ENCODE measurements at regions not wholly inside any gene's neighbourhood (a gene's known extent, or its start where the extent isn't known, plus 50 kb on each side); places are given as distances from the start of the nearest gene placed in this dataset.

- no peak for DNase-seq
These were observed 153.4 kb downstream of the CHRM3 start for GRCh38 chr1:239539812-239540211.

GRCh38 chr1:239543873-239544272 is 157.5 kb downstream of the CHRM3 start:
- no peak for DNase-seq

DNA sequence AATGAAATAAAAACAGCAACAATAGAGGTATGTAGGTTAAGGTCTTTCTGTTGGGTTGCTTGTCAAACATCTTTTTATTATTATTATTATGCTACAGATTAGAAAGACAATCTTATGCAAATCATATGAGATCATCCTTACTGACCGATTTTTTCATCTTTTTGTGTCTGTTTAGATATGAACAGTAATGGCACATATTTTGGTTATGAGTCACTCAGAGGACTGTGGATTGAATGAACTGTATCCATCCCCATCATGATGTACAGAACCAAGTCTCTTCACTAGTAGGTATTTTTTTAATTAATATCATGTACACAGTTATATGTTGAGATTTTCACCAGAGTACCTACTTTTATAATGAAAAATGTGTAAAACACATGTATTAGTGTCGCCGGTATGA is 159.1 kb downstream of the CHRM3 start:
- DNase-seq, result no peak

DNA sequence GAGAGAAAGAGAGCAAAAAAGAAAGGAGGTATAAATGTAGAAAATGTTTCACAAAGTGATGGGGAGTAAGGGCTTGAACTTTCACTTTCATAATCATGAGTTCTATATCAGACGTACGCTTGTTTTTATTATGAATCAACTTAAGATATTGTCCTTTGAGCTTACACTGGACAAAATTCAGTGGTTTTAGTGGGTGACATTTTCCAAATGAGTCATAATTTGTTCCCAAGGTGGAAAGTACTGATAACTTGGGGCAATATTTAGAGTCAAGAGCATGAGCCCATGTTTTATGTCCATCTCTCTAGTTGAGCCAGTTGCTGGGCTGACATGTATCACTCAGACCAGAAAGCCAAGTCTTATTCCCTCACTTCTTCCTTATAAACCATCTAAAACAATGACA is 161.6 kb downstream of the CHRM3 start:
- no peak for DNase-seq

- no peak for DNase-seq
These were observed 163.8 kb downstream of the CHRM3 start for GRCh38 chr1:239550178-239550577.

- DNase-seq, result no peak
These were observed 169.0 kb downstream of the CHRM3 start for GRCh38 chr1:239555350-239555749.

GRCh38 chr1:239558559-239558958 is 172.2 kb downstream of the CHRM3 start:
- no peak for DNase-seq

- DNase-seq, result no peak
These were observed 172.6 kb downstream of the CHRM3 start for GRCh38 chr1:239558991-239559390.

DNA sequence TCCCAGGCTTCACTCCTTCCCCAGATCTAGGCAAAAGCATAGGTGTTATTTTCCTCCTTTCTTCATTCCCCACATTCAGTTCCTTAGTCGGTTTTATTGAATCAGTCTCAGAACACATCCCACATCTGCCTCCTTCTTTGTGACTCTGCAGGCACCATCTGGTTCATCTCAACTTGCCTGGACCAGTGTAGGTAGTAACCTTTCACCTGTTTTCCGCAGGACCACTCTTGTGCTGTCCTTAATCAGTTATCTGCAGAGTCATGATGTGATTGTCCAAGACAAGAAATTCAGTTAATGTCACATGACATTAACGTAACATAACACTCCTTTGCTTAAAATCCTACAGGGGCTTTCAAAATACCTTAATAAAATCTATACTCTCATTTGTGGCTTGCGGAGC is 174.6 kb downstream of the CHRM3 start:
- DNase-seq, result no peak

DNA sequence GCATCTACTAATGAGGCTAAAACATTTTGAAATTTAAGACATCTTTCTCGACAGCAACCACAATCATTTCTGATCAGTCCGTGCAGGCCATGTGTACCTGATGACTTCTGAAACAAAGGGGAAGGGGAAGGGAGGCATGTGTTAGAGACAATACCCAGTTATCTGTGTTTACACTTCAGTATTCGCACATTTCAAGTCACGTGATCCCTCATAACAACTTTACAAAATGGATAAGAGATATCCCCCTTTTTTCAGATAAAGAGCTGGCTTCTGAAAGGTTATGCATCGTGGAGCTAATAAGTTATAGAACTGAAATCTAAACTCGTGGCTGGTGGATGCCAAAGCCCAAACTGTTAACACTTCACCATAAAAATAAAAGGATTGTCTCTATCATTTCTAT is 175.7 kb downstream of the CHRM3 start:
- no peak for DNase-seq

DNA sequence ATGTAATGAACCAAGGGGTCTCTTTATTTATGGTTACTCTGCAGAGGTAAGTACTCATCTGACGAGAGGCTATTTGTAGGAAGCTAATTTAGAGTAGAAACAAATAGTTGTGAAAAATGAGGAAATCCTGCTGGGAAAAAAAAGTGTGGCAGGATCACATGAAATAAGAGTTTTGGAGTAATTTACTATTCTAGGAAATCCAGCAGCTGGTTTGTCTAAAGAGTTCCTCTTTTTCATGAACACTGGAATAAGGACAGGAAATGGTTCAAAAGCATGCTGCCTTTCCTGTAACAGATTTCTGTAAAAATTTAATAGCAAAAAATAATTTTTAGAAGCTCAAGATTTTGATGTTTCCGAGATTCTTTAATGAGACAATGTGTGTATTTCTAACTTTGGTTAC is 177.3 kb downstream of the CHRM3 start:
- DNase-seq, result no peak

GRCh38 chr1:239566074-239566473 is 179.7 kb downstream of the CHRM3 start:
- no peak for DNase-seq

- DNase-seq, result no peak
These were observed 184.5 kb downstream of the CHRM3 start for GRCh38 chr1:239570878-239571277.

DNA sequence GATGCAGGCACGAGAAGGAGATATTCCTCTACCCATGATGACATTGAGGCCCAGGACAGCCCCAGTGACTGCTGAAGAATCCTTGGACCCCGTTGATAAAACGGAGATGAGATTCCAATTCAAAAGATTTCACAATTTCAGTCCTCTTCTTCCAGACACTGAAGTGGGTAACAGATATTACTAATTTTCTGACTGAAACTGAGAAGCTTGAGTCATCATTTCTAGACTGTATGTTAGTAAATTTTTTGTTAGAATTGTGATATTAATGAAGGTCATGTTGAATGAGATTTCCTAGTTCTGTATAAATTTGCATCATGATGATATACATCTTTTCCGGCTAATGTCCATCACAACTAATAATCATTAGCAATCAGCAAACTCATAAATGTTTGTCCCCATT is 185.8 kb downstream of the CHRM3 start:
- no peak for DNase-seq

- DNase-seq, result no peak
These were observed 187.7 kb downstream of the CHRM3 start for GRCh38 chr1:239574112-239574511.

- no peak for DNase-seq
These were observed 188.7 kb downstream of the CHRM3 start for GRCh38 chr1:239575113-239575512.

GRCh38 chr1:239583536-239583935 is 197.2 kb downstream of the CHRM3 start:
- no peak for DNase-seq

GRCh38 chr1:239586128-239586527 is 199.8 kb downstream of the CHRM3 start:
- no peak for DNase-seq

DNA sequence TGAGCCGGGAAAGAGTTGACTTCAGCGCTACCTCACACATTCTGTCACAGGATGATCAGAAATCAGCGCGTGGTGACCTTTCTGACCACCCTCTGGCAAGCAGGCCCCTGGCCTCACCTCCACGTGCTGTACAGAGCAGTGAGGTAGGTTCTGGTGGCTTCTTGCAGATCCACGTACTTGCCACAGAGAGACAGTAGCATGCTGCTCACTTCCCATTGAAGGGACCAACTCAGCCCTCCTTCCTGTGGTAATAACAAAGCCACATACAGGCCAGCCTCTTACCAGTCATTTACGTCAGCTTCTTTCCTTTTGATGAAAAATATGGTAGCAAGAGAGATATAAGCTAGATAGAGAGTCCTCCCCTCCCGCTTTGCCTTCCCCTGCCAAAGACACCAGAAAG is 200.7 kb downstream of the CHRM3 start:
- no peak for DNase-seq

DNA sequence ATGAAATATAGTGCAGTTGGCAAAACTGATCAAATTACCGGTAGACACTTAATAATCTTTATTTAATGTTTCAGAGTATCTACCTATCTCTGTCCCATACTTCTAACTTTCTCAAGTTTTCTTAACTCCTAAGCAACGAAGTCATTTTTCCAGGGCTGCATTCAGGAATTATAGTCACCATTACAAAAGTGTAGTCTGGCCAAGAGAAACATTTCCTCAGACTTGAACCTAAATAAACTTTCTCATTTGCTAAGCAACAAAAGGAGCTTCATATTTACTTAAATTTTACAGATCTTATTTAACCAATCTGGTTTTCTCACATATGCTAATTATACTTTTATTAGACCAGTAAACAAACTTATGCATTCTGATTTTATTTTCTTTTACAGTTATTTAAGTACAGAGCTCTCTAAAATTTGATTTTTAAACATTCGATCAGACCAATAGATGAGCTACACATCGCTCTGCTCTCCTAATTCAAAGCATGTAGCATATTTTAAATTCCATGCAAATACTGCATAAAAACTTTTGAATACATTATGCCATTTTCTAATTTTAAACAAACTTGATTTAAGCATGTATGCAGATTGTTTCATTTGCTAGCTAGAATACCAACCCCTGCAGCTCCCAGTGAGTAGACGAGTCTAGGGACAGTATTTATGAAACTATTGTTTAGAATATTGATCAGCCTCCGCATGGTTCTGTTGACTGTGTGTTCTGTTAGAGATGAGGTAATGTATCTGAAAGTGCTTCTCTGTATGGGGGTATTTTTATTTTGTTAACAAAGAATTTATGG is 201.4 kb downstream of the CHRM3 start:
- no peak for DNase-seq

- DNase-seq, result no peak
These were observed 204.2 kb downstream of the CHRM3 start for GRCh38 chr1:239590556-239590955.

GRCh38 chr1:239593527-239593926 is 207.2 kb downstream of the CHRM3 start:
- no peak for DNase-seq

DNA sequence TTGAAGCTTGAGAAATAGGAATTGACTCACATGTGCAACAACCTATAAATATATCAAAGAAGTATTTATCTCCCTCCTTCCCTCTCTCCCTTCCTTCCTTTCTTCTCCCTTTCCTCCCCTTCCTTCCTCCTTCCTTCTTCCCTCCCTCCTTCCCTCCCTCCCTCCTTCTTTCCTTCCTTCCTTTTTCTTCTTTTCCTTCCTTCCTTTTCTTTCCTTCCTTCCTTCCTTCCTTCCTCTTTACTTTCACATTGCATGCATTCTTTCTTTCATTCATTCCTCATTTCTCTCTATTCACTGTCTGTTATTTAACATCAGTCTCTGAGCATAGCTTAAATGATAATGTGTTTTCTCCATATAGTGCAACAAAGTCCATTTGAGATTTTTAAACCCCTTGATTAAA is 214.2 kb downstream of the CHRM3 start:
- DNase-seq, result no peak

GRCh38 chr1:239601108-239601507 is 214.7 kb downstream of the CHRM3 start:
- no peak for DNase-seq

GRCh38 chr1:239603530-239603929 is 217.2 kb downstream of the CHRM3 start:
- no peak for DNase-seq

Measured in NCI-H2171 treated with DMSO at 0.1 percent for 48 hours (cell line).